Hepatocyte (in vitro differentiated cells): ENCODE measurements at regions not wholly inside any gene's neighbourhood (a gene's known extent, or its start where the extent isn't known, plus 50 kb on each side); places are given as distances from the start of the nearest gene placed in this dataset.

Source experiments
- EZH2 ChIP-seq: fragments of 200-600 bp; sonication (generic); IDR thresholded peaks from 2 replicates; pipeline ENCODE4 v1.6.1; 2016; ENCODE audit warnings: antibody characterized with exemption, mild to moderate bottlenecking, borderline replicate concordance
- EZH2phosphoT487 ChIP-seq: fragments of 200-600 bp; sonication (generic); IDR thresholded peaks from one replicate; pipeline ENCODE4 v1.6.1; 2018; ENCODE audit warnings: antibody characterized with exemption, mild to moderate bottlenecking, low read depth, moderate library complexity; ENCODE audit not compliant: unreplicated experiment, severe bottlenecking
- TF ChIP-seq, protein P1 (sequence below): fragments of 200-600 bp; sonication (generic); IDR thresholded peaks from 2 replicates; pipeline ENCODE4 v1.5.1; 2016; ENCODE audit warnings: antibody characterized with exemption, mild to moderate bottlenecking; ENCODE audit not compliant: poor library complexity

DNA sequence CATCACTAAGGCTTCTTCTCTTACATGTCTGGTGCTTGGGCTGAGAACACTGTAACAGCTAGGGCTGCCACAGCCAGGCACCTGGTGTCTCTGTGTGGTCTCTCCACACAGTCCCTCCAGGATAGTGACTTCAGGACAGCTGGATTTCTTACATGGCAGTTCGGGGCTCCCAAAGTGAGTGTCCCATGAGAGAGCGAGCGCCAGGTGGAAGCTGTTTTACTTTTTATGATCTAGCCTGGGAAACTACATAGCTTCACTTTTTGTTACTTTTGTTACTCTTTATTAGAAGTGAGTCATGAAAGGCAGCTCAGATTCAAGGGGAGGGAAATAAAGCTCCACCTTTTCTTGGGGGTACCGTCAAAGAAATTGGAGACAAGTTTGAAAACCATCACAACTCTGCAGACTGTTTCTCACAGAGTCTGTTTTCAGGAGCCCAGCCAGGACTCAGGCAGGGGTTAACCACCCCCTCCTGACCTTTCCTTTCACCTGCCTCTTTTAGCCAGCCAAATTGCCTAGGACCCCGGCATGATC lies 373.0 kb downstream of the MID1IP1 start:
- TF ChIP-seq EZH2 (no peak), EZH2phosphoT487 (no peak)
- TF ChIP-seq, protein P1, sequence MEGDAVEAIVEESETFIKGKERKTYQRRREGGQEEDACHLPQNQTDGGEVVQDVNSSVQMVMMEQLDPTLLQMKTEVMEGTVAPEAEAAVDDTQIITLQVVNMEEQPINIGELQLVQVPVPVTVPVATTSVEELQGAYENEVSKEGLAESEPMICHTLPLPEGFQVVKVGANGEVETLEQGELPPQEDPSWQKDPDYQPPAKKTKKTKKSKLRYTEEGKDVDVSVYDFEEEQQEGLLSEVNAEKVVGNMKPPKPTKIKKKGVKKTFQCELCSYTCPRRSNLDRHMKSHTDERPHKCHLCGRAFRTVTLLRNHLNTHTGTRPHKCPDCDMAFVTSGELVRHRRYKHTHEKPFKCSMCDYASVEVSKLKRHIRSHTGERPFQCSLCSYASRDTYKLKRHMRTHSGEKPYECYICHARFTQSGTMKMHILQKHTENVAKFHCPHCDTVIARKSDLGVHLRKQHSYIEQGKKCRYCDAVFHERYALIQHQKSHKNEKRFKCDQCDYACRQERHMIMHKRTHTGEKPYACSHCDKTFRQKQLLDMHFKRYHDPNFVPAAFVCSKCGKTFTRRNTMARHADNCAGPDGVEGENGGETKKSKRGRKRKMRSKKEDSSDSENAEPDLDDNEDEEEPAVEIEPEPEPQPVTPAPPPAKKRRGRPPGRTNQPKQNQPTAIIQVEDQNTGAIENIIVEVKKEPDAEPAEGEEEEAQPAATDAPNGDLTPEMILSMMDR: no peak
